Vagina (tissue), 2 donors: ENCODE measurements at regions not wholly inside any gene's neighbourhood (a gene's known extent, or its start where the extent isn't known, plus 50 kb on each side); places are given as distances from the start of the nearest gene placed in this dataset.

ENCODE experiments used
- POLR2A ChIP-seq, 2 donors: fragments of 450-650 bp; IDR thresholded peaks; one replicate each; pipeline ENCODE4 v1.6.1; 2017; ENCODE audit warnings: antibody characterized with exemption in 2 of 2, mild to moderate bottlenecking in 2 of 2, moderate library complexity in 2 of 2
- POLR2AphosphoS5 ChIP-seq, 2 donors: sonication (generic); formaldehyde crosslinking; IDR thresholded peaks; one replicate each; pipeline ENCODE4 v1.9.0; 2017; ENCODE audit warnings: antibody characterized with exemption in 2 of 2, mild to moderate bottlenecking in 2 of 2, low read depth in 1 of 2; ENCODE audit not compliant: insufficient read depth in 1 of 2
- TF ChIP-seq, protein P1 (sequence below), 3 experiments: fragments of 450-650 bp in 2 of 3; fragments of 200-600 bp in 1 of 3; sonication (generic) in 1 of 3; IDR thresholded peaks; one replicate each; pipeline ENCODE4 v1.5.1; 2017 to 2019; ENCODE audit warnings: antibody characterized with exemption in 3 of 3, mild to moderate bottlenecking in 2 of 3, moderate library complexity in 2 of 3

- TF ChIP-seq, protein P1, sequence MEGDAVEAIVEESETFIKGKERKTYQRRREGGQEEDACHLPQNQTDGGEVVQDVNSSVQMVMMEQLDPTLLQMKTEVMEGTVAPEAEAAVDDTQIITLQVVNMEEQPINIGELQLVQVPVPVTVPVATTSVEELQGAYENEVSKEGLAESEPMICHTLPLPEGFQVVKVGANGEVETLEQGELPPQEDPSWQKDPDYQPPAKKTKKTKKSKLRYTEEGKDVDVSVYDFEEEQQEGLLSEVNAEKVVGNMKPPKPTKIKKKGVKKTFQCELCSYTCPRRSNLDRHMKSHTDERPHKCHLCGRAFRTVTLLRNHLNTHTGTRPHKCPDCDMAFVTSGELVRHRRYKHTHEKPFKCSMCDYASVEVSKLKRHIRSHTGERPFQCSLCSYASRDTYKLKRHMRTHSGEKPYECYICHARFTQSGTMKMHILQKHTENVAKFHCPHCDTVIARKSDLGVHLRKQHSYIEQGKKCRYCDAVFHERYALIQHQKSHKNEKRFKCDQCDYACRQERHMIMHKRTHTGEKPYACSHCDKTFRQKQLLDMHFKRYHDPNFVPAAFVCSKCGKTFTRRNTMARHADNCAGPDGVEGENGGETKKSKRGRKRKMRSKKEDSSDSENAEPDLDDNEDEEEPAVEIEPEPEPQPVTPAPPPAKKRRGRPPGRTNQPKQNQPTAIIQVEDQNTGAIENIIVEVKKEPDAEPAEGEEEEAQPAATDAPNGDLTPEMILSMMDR (IDR thresholded peaks at IDR 0.05): no peak
- TF ChIP-seq POLR2AphosphoS5 (IDR thresholded peaks at IDR 0.05; ENCODE audit: insufficient read depth in 1 of 2, low read depth in 1 of 2): no peak
- no peak for TF ChIP-seq POLR2A (IDR thresholded peaks at IDR 0.05)
Observed at GRCh38 chr1:98232678-98233077, 311.8 kb upstream of the DPYD start.
